GM21515 (cell line): ENCODE measurements at regions not wholly inside any gene's neighbourhood (a gene's known extent, or its start where the extent isn't known, plus 50 kb on each side); places are given as distances from the start of the nearest gene placed in this dataset.

Experiments
- ATAC-seq: cut with Tn5 transposase; IDR thresholded peaks from one replicate; pipeline ENCODE4 v1.9.1; 2021; ENCODE audit not compliant: unreplicated experiment

DNA sequence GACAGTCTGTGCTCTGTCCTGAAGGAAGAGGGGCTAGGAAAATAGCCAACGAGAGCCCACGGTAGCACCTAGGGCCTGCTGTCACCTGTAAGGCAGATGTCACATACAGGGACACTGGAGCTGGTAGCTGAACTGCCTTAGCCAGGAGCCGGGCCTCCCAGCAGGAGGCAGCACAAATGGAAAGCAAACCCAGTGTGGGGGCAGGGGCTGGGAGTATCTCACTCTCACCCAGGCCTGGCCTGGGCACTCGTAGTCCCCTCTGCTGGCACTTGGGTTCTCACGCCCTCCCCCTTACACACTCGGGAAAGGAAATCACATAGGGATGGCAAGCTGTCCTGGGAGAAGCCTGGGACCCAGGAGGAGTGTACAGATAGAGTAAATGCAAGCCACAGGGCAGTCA, 173.1 kb upstream of the CHRNA7 start:
- no peak for ATAC-seq

DNA sequence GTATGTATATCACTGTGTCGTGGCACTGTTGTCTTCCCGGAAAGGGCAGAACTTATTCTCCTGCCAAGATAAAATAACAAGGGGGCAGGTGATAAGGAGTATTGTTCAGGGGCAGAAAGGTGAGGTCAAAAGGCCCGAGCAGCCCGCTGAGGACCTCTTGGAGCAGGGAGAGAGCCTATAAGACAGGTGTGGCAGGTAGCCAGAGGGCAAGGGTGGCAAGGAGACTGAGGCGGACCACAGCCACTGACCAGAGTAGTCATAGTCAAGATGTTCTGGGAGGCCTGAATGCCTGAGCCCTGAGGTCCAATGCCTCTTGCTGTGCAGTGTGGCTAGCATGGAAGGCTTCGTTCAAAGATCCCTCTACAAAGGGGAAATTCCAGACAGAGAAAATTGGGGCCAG, 172.3 kb upstream of the CHRNA7 start:
- ATAC-seq = no peak

DNA sequence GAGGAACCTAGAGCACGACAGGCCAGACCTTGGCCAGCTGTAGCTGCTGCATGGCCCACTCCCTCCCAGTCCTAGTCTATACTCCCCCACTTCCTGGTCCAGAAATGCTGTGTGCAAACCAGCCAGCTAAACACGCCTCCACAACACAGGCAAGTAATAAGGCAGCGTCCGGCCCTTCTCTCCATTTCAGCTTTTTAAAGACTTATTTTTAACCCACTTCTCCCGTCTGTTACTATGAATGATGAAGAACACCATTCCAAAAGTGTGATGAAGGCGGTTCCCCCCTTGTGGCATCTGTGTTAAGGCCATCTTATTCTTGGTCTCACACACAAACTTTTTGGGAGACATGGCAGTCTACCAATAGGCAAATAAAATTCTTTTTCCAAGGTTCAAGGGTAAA, 164.1 kb upstream of the CHRNA7 start:
- ATAC-seq = no peak

GRCh38 chr15:31867536-31868442, 162.5 kb upstream of the CHRNA7 start:
- ATAC-seq = no peak

DNA sequence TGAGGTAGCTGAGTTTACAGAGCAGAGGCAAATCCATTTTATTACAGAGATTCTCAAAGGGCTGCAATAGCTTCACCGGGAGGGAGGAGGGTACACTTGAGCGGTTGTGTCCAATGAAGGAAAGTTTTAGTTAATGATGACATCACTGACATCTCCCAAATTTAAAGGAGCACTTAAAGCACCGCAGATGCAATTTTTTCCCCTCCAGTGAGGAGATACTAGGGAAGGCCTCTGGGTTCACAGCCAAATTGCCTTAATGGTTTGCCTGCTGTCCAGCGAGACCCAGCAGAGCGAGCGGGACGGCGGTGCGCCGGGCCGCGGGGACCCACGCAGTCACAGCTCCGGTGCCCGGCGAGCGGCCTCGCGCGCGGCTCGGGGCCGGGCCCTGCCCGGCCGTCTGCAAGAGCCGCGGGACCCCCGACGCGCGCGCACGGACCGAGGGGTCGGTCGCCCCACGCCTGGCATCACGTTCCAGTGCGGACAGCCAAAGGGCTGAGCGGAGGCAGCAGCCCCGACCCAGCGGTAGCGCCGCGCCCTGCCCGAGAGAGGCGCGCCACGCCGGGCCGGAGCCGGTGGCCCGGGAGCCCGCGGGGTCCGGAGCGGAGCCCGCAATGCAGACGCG, 160.5 kb upstream of the CHRNA7 start:
- ATAC-seq = peak; percentile 5

DNA sequence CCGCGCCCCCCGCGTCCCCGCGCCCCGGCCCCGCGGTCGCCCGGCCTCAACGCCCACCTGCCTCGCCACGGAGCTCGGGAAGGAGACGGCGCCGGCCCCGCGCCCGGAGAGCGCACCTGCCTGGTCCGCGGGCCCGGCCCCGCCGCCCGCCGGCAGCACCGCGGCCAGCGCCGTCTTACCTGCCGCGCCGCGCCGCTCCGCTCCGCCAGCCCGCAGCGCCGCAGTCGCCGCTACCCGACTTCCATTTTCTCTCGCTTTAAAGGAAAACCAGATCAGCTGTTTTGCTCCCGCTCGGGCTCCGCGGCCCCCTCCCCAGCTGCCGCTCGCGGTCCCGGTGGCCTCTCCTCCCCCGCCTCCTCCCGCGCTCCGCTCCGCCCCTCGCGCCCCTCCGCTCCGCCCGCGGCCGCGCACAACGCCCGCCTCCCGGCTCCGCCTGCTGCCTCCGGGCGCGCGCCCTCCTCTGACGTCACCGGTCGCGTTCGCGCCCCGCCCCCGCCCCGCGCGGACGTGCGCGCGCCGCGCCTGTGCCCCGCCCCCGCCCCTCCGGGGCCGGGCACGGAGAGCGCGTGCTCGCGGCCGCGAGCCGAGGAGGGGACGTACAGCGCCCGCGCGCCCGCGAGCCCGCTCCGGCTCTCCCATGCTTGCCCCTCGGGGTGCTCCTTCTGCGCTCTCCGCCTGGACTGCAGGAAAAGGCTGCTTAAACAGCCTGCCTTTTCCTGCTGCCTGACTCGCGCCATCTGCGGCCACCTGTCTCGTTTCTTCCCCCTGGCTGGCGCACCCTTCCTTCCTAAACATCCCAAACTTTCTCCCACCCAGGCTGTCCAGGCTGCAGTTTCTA, 159.8 kb upstream of the CHRNA7 start, which contains the start of gene OTUD7A:
OTUD7A (minus strand) TSS at position 346 of the 838 bp plus-strand sequence.
- ATAC-seq = peak; percentile 90

DNA sequence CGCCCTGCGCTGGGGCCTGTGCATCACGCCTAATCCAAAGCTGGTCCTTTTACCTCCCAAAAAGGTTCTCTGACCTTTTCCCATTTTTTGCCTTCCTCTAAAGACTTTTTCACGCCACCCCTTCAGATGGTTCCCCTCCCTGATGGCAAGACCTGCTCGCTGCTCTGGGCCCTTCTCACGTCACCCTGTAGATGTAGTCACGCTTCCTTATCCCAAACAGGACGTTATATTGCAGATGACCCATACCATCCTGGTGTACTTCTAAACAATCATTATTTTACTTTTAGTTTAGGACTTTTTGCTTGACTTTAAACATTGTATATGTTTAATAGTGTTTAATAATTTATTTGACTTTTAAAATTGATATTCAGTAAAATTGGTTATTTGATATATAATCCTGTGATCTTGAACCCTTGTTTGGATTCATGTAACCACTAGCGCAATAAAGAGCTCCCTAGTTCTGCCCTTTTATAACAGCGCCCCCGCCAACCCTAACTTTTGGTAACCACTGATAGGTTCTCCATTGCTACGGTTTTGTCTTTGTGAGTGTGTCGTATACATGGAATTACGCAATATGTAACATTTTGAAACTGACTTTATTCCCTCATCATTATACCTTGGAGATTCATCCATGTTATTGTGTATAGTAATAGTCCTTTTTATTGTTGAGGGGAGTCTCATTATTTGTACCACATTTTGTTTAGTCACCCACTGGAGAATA, 159.0 kb upstream of the CHRNA7 start:
- no peak for ATAC-seq

DNA sequence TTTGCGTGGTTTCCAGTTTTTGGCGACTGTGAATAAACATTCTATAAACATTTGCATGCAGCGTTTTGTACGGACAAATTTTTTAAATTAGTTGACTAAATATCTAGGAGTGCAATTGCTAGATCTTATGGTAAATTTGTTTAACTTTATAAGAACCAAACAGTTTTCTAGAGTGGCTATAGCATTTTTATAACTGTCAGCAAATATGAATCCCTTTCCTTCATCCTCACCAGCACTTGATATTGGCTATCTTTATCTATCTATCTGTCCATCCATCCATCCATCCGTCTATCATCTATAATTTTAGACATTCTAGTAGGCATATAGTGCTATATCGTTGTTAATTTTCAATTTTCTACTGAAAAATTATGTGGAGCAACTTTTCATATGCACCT, 158.4 kb upstream of the CHRNA7 start:
- ATAC-seq = no peak

- ATAC-seq = no peak
Observed at GRCh38 chr15:31887246-31887645, 143.1 kb upstream of the CHRNA7 start.

DNA sequence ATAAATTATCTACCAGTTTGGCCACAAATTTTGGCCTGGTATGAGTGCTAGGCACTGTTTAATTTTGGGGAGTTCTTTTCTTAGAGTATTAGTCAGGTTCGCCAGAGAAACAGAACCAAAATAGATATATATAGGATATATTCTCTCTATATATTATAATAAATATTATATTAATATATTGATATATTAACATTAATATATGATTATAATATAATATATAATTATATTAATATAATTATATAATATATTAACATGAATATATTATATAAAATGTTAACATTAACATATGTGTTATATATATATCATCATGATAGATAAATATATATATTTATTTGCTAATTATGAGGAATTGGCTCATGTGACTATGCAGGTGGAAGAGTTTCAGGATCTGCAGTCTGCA, 137.8 kb upstream of the CHRNA7 start:
- no peak for ATAC-seq

DNA sequence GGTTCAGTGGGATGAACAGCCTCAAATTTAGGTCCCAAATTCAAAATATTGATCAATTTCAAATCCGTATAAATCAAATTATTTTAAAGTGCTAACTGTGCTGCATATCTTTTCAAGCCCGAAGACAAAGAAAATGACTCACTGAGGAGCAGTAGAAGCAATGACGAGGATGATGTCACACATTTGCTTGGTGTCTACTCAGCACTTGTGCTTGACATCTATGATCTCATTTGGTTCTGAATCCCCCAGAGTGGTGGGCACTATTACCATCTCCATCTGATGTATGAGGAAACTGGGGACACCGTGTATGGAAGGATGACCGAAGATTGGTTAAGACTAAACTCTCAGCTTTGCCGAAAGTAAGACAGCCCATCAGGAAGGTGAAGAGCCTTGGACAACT, 136.5 kb upstream of the CHRNA7 start:
- no peak for ATAC-seq

GRCh38 chr15:31897746-31898145, 132.6 kb upstream of the CHRNA7 start:
- ATAC-seq = no peak

DNA sequence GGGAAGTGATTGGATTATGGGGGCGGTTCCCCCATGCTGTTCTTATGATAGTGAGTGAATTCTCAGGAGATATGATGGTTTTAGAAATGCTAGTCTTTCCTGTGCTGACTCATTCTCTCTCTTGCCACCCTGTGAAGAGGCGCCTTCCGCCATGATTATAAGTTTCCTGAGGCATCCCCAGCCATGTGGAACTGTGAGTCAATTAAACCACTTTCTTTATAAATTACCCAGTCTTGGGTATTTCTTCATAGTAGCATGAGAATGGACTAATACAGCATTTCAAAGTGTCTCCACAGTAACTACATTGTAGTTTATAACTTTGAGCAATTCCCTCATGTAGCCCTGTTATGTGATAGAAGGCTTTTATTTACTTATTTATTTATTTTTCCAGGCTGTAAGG, 128.8 kb upstream of the CHRNA7 start:
- no peak for ATAC-seq

DNA sequence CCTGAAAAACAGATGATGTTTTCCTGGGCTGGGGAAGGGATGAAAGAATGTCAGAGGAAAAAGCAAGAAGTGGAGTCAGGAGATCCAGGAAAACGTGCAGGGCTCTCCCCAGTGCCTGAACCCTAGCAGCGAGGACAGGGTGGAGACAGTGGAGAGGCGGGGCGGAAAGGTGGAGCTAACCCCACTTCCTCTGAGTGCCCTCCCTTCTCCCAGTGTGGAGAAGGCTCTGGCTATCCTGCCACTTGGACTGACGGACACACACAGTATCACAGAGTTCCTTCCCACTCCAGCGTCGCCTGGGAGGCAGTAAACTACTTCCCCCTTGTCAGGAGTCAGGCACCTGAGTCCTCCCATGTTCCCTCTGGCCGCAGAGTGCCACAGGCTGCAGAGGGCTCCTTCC, 125.3 kb upstream of the CHRNA7 start:
- no peak for ATAC-seq

DNA sequence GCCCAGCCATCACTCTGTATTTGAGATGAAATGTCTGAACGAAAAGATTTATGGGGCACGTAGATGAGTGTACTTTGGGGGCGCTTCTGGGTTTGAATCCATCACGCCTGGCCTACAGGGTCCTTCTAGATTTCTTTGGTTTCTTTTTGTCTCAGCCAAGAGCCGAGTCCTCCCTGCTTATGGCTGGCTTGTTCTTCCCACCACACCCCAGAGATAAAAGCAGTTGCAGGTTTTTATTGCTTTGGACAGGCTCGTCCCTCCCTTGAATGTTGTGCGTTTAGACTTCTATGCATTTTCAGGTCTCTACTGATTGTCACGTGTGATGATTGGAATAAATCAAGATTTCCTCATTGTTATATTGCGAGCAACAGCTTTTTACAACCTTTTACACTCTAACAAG, 104.8 kb upstream of the CHRNA7 start:
- no peak for ATAC-seq

DNA sequence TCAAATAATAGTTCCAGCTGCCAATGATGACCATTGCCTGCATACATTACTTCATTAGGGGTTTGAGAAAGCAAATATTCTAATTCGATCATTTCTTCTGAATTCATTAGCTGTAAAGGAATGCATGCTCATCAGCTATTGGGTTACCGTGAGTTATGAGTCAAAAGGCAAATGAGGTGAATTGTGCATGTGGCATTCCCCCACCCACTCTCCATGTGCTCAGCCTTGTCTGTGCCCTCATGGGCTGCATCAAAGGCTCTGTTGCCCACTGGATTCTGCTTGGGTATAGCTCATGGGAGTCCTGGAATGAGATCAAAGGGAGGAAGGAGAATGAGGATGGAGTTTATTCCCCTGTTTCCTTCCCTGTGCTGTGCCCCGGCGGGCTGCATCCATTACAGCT, 99.3 kb upstream of the CHRNA7 start:
- no peak for ATAC-seq

DNA sequence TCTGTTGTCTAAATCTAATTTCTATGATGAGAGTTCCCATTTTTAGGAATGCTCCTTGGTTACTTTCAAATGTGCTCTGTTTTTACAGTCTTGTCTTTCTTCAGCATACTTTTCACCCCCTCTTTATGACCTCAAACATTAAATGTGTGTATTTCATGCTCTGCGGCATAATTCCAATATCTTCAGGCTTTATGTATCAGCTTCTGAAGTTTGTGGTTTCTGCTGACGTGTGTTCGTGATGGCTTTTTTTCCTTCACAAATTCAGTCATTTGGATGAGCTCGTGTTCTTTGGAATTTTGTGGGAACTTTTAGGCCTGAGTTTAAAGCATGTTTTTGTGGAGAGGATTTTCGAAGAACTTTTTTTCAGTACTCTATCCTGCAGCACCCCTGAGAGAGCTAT, 97.7 kb upstream of the CHRNA7 start:
- no peak for ATAC-seq

DNA sequence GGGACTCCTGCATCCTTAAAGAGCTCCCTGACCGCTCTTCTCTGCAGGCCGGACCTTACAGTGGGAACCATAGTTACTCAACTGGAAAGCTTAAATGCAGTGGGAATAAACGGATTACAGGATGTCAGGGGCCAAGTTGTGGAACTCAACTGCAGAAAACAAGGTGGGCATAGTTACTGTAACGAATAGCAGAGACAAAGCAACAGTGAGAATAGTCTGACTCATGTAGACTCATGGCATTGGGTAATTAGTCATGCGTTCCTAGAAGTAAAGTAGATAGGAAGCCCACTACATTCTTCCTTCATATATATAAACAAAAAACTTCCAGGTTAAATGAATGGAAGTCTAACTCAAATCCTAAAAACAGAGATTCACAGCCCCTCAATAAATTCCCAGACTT, 95.5 kb upstream of the CHRNA7 start:
- ATAC-seq = no peak

GRCh38 chr15:31953478-31953877, 76.8 kb upstream of the CHRNA7 start:
- ATAC-seq = no peak

GRCh38 chr15:31954374-31955172, 75.7 kb upstream of the CHRNA7 start:
- ATAC-seq = no peak
